H1 (cell line): ENCODE measurements at regions not wholly inside any gene's neighbourhood (a gene's known extent, or its start where the extent isn't known, plus 50 kb on each side); places are given as distances from the start of the nearest gene placed in this dataset.

Source experiments
- CTCF ChIA-PET: fragments of 300-600 bp; sonication (Branson Sonifier 250); formaldehyde crosslinking; loops from one replicate; lab custom pipeline; 2021; ENCODE audit not compliant: partially characterized antibody; lab: Charles Lee
- POLR2A ChIA-PET: fragments of 300-600 bp; sonication (Branson Sonifier 250); formaldehyde crosslinking; loops from one replicate; lab custom pipeline; 2021; ENCODE audit warnings: inconsistent platforms; ENCODE audit not compliant: partially characterized antibody; lab: Charles Lee
- DNase-seq, 2 experiments: peaks; one replicate each; pipeline versions ENCODE4 v3.0.0 to v3.0.0-alpha.2; 2010 to 2022; ENCODE audit warnings: low spot score in 2 of 2, low read depth in 1 of 2, mixed read lengths in 1 of 2
- FAIRE-seq: peaks from 2 replicates; lab custom pipeline; 2011; peaks lifted over from hg19 to GRCh38; lab: Jason Lieb, UNC
- H2AFZ ChIP-seq: 2 replicates; pipeline ENCODE4 v1.8.1; 2012; ENCODE audit warnings: low read length, inconsistent platforms
- H2AK5ac ChIP-seq: 2 replicates; pipeline ENCODE4 v1.6.1; 2013; ENCODE audit warnings: low read depth, low read length
- H2BK120ac ChIP-seq: replicated peaks from 2 replicates; pipeline ENCODE3; 2013; ENCODE audit warnings: low read depth, low read length, inconsistent platforms
- H2BK12ac ChIP-seq: 2 replicates; pipeline ENCODE4 v1.6.1; 2013; ENCODE audit warnings: low read depth, low read length
- H2BK15ac ChIP-seq: 2 replicates; pipeline ENCODE4 v1.6.1; 2013; ENCODE audit warnings: low read length
- H2BK20ac ChIP-seq: 2 replicates; pipeline ENCODE4 v1.6.1; 2013; ENCODE audit warnings: low read length
- H2BK5ac ChIP-seq: 2 replicates; pipeline ENCODE4 v1.6.1; 2013; ENCODE audit warnings: low read depth, low read length
- H3K14ac ChIP-seq: 2 replicates; pipeline ENCODE4 v1.6.1; 2013; ENCODE audit warnings: inconsistent platforms; ENCODE audit not compliant: insufficient read length
- H3K18ac ChIP-seq: 2 replicates; pipeline ENCODE4 v1.6.1; 2013; ENCODE audit warnings: low read length; ENCODE audit errors: extremely low read depth
- H3K23ac ChIP-seq: 2 replicates; pipeline ENCODE4 v1.6.1; 2013; ENCODE audit warnings: inconsistent platforms; ENCODE audit not compliant: insufficient read length
- H3K23me2 ChIP-seq: 2 replicates; pipeline ENCODE4 v1.6.1; 2013; ENCODE audit warnings: low read depth, low read length
- H3K27ac ChIP-seq: 2 replicates; pipeline ENCODE4 v1.6.1; 2011; ENCODE audit warnings: low read depth, low read length, inconsistent platforms
- H3K27me3 ChIP-seq, 4 experiments: replicated peaks in 1 of 4; 1 replicate in 1 of 4; 2 replicates in 3 of 4; pipeline versions ENCODE4 v1.6.1 to v1.8.1; 2011 to 2013; ENCODE audit warnings: low read length in 3 of 4, mild to moderate bottlenecking in 3 of 4, inconsistent platforms in 2 of 4, mixed read lengths in 2 of 4, moderate library complexity in 1 of 4; ENCODE audit not compliant: control insufficient read depth in 3 of 4, insufficient read depth in 3 of 4; ENCODE audit errors: extremely low read depth in 1 of 4
- H3K36me3 ChIP-seq, 4 experiments: 2 replicates each; pipeline versions ENCODE4 v1.6.1 to v1.8.1; 2011 to 2013; ENCODE audit warnings: mild to moderate bottlenecking in 4 of 4, low read length in 3 of 4, moderate library complexity in 2 of 4, control low read depth in 1 of 4, inconsistent platforms in 1 of 4; ENCODE audit not compliant: insufficient read depth in 4 of 4, control insufficient read depth in 2 of 4
- H3K4ac ChIP-seq: replicated peaks from 2 replicates; pipeline ENCODE3; 2013; ENCODE audit warnings: low read length, low read depth, mixed read lengths, inconsistent platforms; ENCODE audit not compliant: insufficient read length
- H3K4me1 ChIP-seq, 4 experiments: replicated peaks in 1 of 4; 1 replicate in 1 of 4; 2 replicates in 3 of 4; pipeline versions ENCODE4 v1.6.1 to v1.8.1; 2011 to 2013; ENCODE audit warnings: low read length in 3 of 4, inconsistent platforms in 2 of 4, mixed read lengths in 1 of 4; ENCODE audit not compliant: insufficient read depth in 4 of 4, control insufficient read depth in 3 of 4
- H3K4me2 ChIP-seq, 2 experiments: 2 replicates each; pipeline versions ENCODE4 v1.6.1 to v1.8.1; 2011 to 2013; ENCODE audit warnings: low read depth in 2 of 2, low read length in 2 of 2, control low read depth in 1 of 2, inconsistent platforms in 1 of 2, mild to moderate bottlenecking in 1 of 2; ENCODE audit not compliant: insufficient read depth in 1 of 2
- H3K4me3 ChIP-seq, 4 experiments: fragments of 200-600, 300-600 bp in 1 of 4; sonication (generic), shearing (Covaris generic), sonication (Bioruptor Twin) in 1 of 4; 2 replicates each; pipeline versions ENCODE4 v1.5.1 to v1.8.1; 2011 to 2016; ENCODE audit warnings: low read length in 4 of 4, low read depth in 3 of 4, control low read depth in 2 of 4, inconsistent platforms in 2 of 4, mild to moderate bottlenecking in 2 of 4, mixed read lengths in 1 of 4, moderate library complexity in 1 of 4; ENCODE audit not compliant: insufficient read depth in 2 of 4; ENCODE audit errors: extremely low read depth in 1 of 4
- H3K56ac ChIP-seq: replicated peaks from 2 replicates; pipeline ENCODE3; 2013; ENCODE audit warnings: low read depth, mild to moderate bottlenecking, mixed read lengths, low read length, inconsistent platforms; ENCODE audit not compliant: insufficient read length
- H3K79me1 ChIP-seq: 2 replicates; pipeline ENCODE4 v1.6.1; 2013; ENCODE audit warnings: low read depth, low read length, control low read depth
- H3K79me2 ChIP-seq, 2 experiments: 2 replicates each; pipeline versions ENCODE4 v1.6.1 to v1.8.1; 2012 to 2013; ENCODE audit warnings: low read length in 2 of 2, mild to moderate bottlenecking in 2 of 2, inconsistent platforms in 1 of 2; ENCODE audit not compliant: insufficient read depth in 2 of 2, control insufficient read depth in 1 of 2
- H3K9ac ChIP-seq, 4 experiments: replicated peaks in 1 of 4; 1 replicate in 1 of 4; 2 replicates in 3 of 4; pipeline versions ENCODE4 v1.6.1 to v1.8.1; 2011 to 2013; ENCODE audit warnings: low read depth in 3 of 4, low read length in 3 of 4, control low read depth in 2 of 4, mild to moderate bottlenecking in 2 of 4, moderate library complexity in 2 of 4, inconsistent platforms in 1 of 4; ENCODE audit errors: extremely low read depth in 1 of 4
- H3K9me3 ChIP-seq, 2 experiments: 2 replicates each; pipeline versions ENCODE4 v1.6.1 to v1.8.1; 2012 to 2013; ENCODE audit warnings: mild to moderate bottlenecking in 2 of 2, moderate library complexity in 2 of 2, control low read depth in 1 of 2, inconsistent platforms in 1 of 2, low read depth in 1 of 2, low read length in 1 of 2, mixed read lengths in 1 of 2; ENCODE audit not compliant: insufficient read depth in 2 of 2
- H4K20me1 ChIP-seq, 2 experiments: replicated peaks in 1 of 2; 2 replicates each; pipeline versions ENCODE3 to v1.8.1; 2011 to 2013; ENCODE audit warnings: inconsistent platforms in 2 of 2, low read length in 2 of 2, mild to moderate bottlenecking in 1 of 2; ENCODE audit not compliant: insufficient read depth in 2 of 2, control insufficient read depth in 1 of 2
- H4K5ac ChIP-seq: 2 replicates; pipeline ENCODE4 v1.6.1; 2013; ENCODE audit warnings: low read length, low read depth, mixed read lengths, inconsistent platforms; ENCODE audit not compliant: insufficient read length
- H4K8ac ChIP-seq: 2 replicates; pipeline ENCODE4 v1.8.0; 2013; ENCODE audit warnings: mild to moderate bottlenecking, moderate library complexity, low read length, inconsistent platforms; ENCODE audit not compliant: insufficient read depth; ENCODE audit errors: extremely low read depth
- H4K91ac ChIP-seq: replicated peaks from 2 replicates; pipeline ENCODE3; 2013; ENCODE audit warnings: low read length, mixed read lengths, inconsistent platforms; ENCODE audit not compliant: insufficient read length
- BACH1 ChIP-seq: IDR thresholded peaks from 2 replicates; pipeline ENCODE4 v1.6.1; 2012; ENCODE audit warnings: low read length, improper control_type of control experiment
- BCL11A ChIP-seq, 2 experiments: IDR thresholded peaks; one replicate each; pipeline ENCODE4 v1.6.1; 2011; ENCODE audit warnings: low read depth in 2 of 2, low read length in 2 of 2, mild to moderate bottlenecking in 2 of 2
- HDAC6 ChIP-seq: IDR thresholded peaks from one replicate; pipeline ENCODE4 v1.7.1; 2012; ENCODE audit warnings: low read depth, mild to moderate bottlenecking, inconsistent platforms, low read length, moderate library complexity
- YY1 ChIP-seq: IDR thresholded peaks from 2 replicates; pipeline ENCODE4 v1.6.1; 2011; ENCODE audit warnings: low read depth, mild to moderate bottlenecking, low read length
- WGBS, 2 experiments: shearing (Covaris generic) in 1 of 2; methylation state at CpG; one replicate each; pipeline versions ENCODE4 v1.1.6 to v1.1.7; 2013 to 2015; ENCODE audit warnings: low lambda C conversion rate in 2 of 2, mixed read lengths in 2 of 2, inconsistent platforms in 1 of 2, low coverage in 1 of 2, missing lambda C conversion rate in 1 of 2; ENCODE audit not compliant: insufficient replicate concordance in 2 of 2, insufficient coverage in 1 of 2, insufficient read length in 1 of 2; ENCODE audit errors: extremely low coverage in 1 of 2, missing lambda C conversion rate in 1 of 2; 5-methylcytosine and 5-hydroxymethylcytosine counted together

DNA sequence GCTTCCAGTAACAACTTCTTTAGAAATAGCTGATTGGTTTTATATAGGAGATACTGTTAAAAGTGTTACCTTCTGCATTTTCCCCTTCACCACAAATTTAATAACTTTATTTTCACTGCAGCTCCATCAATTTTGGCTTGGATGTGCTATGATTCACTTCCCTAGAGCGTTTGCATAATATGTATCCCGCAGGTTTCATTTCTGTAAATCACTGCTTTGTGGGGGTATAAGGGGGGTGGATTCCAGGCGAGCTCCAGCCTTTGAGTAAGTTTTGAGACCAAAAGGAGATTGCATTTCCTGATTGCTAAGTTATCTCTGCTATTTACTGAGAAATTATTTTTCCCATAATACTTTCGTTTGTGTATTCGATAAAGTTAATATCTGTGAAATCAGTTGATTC is 232.6 kb downstream of the TBL1XR1 start:
- no peaks in the 10 kb centered on the region for H3K36me3 ChIP-seq
- H2BK20ac ChIP-seq = no peak overlapping the region
- no peaks in the 10 kb centered on the region for H4K20me1 ChIP-seq
- no peak overlapping the region for H3K27ac ChIP-seq
- H3K79me2 ChIP-seq = no peaks in the 10 kb centered on the region
- H2BK15ac ChIP-seq = no peak overlapping the region
- H3K23ac ChIP-seq = no peak overlapping the region
- no peak overlapping the region for H2BK5ac ChIP-seq
- no peaks in the 10 kb centered on the region for H3K23me2 ChIP-seq
- DNase-seq = no peak
- CTCF ChIA-PET = no interaction called here
- TF ChIP-seq BCL11A (IDR thresholded peaks at IDR 0.05; ENCODE audit: low read depth in 2 of 2, low read length in 2 of 2) (no peak), HDAC6 (no peak), BACH1 (no peak), YY1 (no peak)
- TF ChIP-seq, all 59 proteins: peak for 0
- H2BK120ac ChIP-seq = no peak overlapping the region
- H3K4me1 ChIP-seq = no peaks in the 10 kb centered on the region
- 96% methylated on average over 5 of the region's 5 CpGs; no CpG with 5 or more reads in 1 of the 2 experiments for WGBS, 2 experiments
- no peak overlapping the region for H3K14ac ChIP-seq
- H4K5ac ChIP-seq = no peak overlapping the region
- H4K91ac ChIP-seq = no peak overlapping the region
- no peak overlapping the region for H3K4me2 ChIP-seq
- H2AFZ ChIP-seq = no peak overlapping the region
- no peak overlapping the region for H3K18ac ChIP-seq
- no peak overlapping the region for H3K56ac ChIP-seq
- H3K4ac ChIP-seq = no peak overlapping the region
- H3K4me3 ChIP-seq = no peak overlapping the region
- POLR2A ChIA-PET = no interaction called here
- H2BK12ac ChIP-seq = no peak overlapping the region
- no peaks in the 10 kb centered on the region for H3K9me3 ChIP-seq
- no peak overlapping the region for H2AK5ac ChIP-seq
- no peak overlapping the region for H3K9ac ChIP-seq
- no peaks in the 10 kb centered on the region; a peak in 1 of 7 replicates for H3K27me3 ChIP-seq
- FAIRE-seq = no peak
- no peaks in the 10 kb centered on the region for H3K79me1 ChIP-seq
- H4K8ac ChIP-seq = no peak overlapping the region
